ENCODE measurements at regions not wholly inside any gene's neighbourhood (a gene's known extent, or its start where the extent isn't known, plus 50 kb on each side); places are given as distances from the start of the nearest gene placed in this dataset.
"Not testable (repeated sequence)": the region's sequence is repeated elsewhere in the genome, so short reads cannot be mapped to it uniquely, and the experiment has no call there.

- no peak overlapping the region for H3K27ac ChIP-seq
- H3K9me3 ChIP-seq (ENCODE audit: low read depth): no peaks in the 10 kb centered on the region
- no peak overlapping the region for H3K4me2 ChIP-seq
- H3K4me3 ChIP-seq: no peak overlapping the region
- TF ChIP-seq EZH2phosphoT487 (IDR thresholded peaks at IDR 0.05; ENCODE audit: low read depth, severe bottlenecking, unreplicated experiment): no peak
- TF ChIP-seq EZH2 (IDR thresholded peaks at IDR 0.05; ENCODE audit: borderline replicate concordance): no peak
- no peak for TF ChIP-seq CTCF (IDR thresholded peaks at IDR 0.05; ENCODE audit: poor library complexity)
- H3K9me2 ChIP-seq (replicated peaks; ENCODE audit: insufficient read depth): no peaks in the 10 kb centered on the region
- no peaks in the 10 kb centered on the region for H3K36me3 ChIP-seq (replicated peaks; ENCODE audit: insufficient read depth, low read depth)
- peaks cover 8% of the 10 kb centered on the region for H3K4me1 ChIP-seq (ENCODE audit: insufficient read depth)
- WGBS (ENCODE audit: low lambda C conversion rate, missing lambda C conversion rate): 96% methylated on average over 19 of the region's 19 CpGs
- no peaks in the 10 kb centered on the region for H4K20me1 ChIP-seq (ENCODE audit: insufficient read depth, poor library complexity, severe bottlenecking)
- no peak for DNase-seq (ENCODE audit: low spot score)
- no peak overlapping the region for H2AFZ ChIP-seq
- H3K79me2 ChIP-seq: no peaks in the 10 kb centered on the region
- H3K27me3 ChIP-seq: no peaks in the 10 kb centered on the region
These were observed 131.9 kb downstream of the ADRA2C start for GRCh38 chr4:3898098-3898497.

GRCh38 chr4:3898928-3899327 is 132.7 kb downstream of the ADRA2C start:
- not testable (repeated sequence) for H3K36me3 ChIP-seq (replicated peaks; ENCODE audit: insufficient read depth, low read depth); H3K4me2 ChIP-seq; H3K4me3 ChIP-seq; H2AFZ ChIP-seq; H3K4me1 ChIP-seq (ENCODE audit: insufficient read depth); H3K79me2 ChIP-seq; H4K20me1 ChIP-seq (ENCODE audit: insufficient read depth, poor library complexity, severe bottlenecking); H3K9me2 ChIP-seq (replicated peaks; ENCODE audit: insufficient read depth); H3K27ac ChIP-seq; DNase-seq (ENCODE audit: low spot score); H3K27me3 ChIP-seq; H3K9me3 ChIP-seq (ENCODE audit: low read depth)
- WGBS (ENCODE audit: low lambda C conversion rate, missing lambda C conversion rate): 95% methylated on average over 10 of the region's 10 CpGs

GRCh38 chr4:3904264-3904955 is 138.2 kb downstream of the ADRA2C start:
- 79% methylated on average over 15 of the region's 15 CpGs for WGBS (ENCODE audit: low lambda C conversion rate, missing lambda C conversion rate)
- not testable (repeated sequence) for H3K27me3 ChIP-seq; H3K9me3 ChIP-seq (ENCODE audit: low read depth); H2AFZ ChIP-seq; DNase-seq (ENCODE audit: low spot score); H3K27ac ChIP-seq; H3K79me2 ChIP-seq; H3K4me1 ChIP-seq (ENCODE audit: insufficient read depth); H3K4me3 ChIP-seq; H3K4me2 ChIP-seq; H3K36me3 ChIP-seq (replicated peaks; ENCODE audit: insufficient read depth, low read depth); H4K20me1 ChIP-seq (ENCODE audit: insufficient read depth, poor library complexity, severe bottlenecking); H3K9me2 ChIP-seq (replicated peaks; ENCODE audit: insufficient read depth)

GRCh38 chr4:3909616-3910015 is 143.4 kb downstream of the ADRA2C start:
- H3K4me3 ChIP-seq; H2AFZ ChIP-seq; H4K20me1 ChIP-seq (ENCODE audit: insufficient read depth, poor library complexity, severe bottlenecking); H3K27me3 ChIP-seq; DNase-seq (ENCODE audit: low spot score); H3K27ac ChIP-seq; H3K79me2 ChIP-seq; H3K4me2 ChIP-seq; H3K36me3 ChIP-seq (replicated peaks; ENCODE audit: insufficient read depth, low read depth); H3K9me3 ChIP-seq (ENCODE audit: low read depth); H3K4me1 ChIP-seq (ENCODE audit: insufficient read depth); H3K9me2 ChIP-seq (replicated peaks; ENCODE audit: insufficient read depth): not testable (repeated sequence)
- 96% methylated on average over 3 of the region's 3 CpGs for WGBS (ENCODE audit: low lambda C conversion rate, missing lambda C conversion rate)

- H3K36me3 ChIP-seq (replicated peaks; ENCODE audit: insufficient read depth, low read depth); H4K20me1 ChIP-seq (ENCODE audit: insufficient read depth, poor library complexity, severe bottlenecking); H3K9me3 ChIP-seq (ENCODE audit: low read depth); H3K27me3 ChIP-seq; H3K4me3 ChIP-seq; DNase-seq (ENCODE audit: low spot score); H3K4me1 ChIP-seq (ENCODE audit: insufficient read depth); H2AFZ ChIP-seq; H3K27ac ChIP-seq; H3K79me2 ChIP-seq; H3K9me2 ChIP-seq (replicated peaks; ENCODE audit: insufficient read depth); H3K4me2 ChIP-seq: not testable (repeated sequence)
- 77% methylated on average over 14 of the region's 14 CpGs for WGBS (ENCODE audit: low lambda C conversion rate, missing lambda C conversion rate)
These were observed 144.2 kb downstream of the ADRA2C start for GRCh38 chr4:3910161-3910950.

Measured in hepatocyte (in vitro differentiated cells).